ENCODE measurements at regions not wholly inside any gene's neighbourhood (a gene's known extent, or its start where the extent isn't known, plus 50 kb on each side); places are given as distances from the start of the nearest gene placed in this dataset.
"Not testable (repeated sequence)": the region's sequence is repeated elsewhere in the genome, so short reads cannot be mapped to it uniquely, and the experiment has no call there.

DNA sequence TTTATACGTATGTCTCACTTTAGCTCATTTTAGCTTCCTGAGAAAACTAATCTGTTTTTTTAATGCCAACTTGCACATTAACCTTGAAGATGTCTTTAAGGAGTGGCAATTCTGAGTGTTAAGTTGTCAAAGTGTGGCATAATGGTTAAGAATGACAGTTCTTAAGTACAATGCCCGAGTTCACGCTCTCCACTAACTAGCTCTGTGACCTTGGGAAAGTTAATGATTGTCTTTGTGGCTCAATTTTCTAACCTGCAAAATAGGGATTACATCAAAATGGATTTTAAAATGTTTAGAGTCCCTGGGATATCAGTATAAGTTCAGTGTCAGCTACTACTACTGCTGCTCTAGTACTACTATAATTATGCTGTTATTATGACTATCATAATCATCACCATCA is 409.7 kb downstream of the SOCS6 start:
- DNase-seq (ENCODE audit: low spot score in 2 of 2) = no peak
- Histone ChIP-seq H3K36me3 (no peaks in the 10 kb centered on the region), H3K27ac (no peak overlapping the region), H3K4me1 (no peaks in the 10 kb centered on the region), H3K4me3 (no peak overlapping the region), H3K9me3 (no peaks in the 10 kb centered on the region), H3K27me3 (no peaks in the 10 kb centered on the region)
- TF ChIP-seq EP300 (IDR thresholded peaks at IDR 0.05) = no peak
- no peak for TF ChIP-seq CTCF (IDR thresholded peaks at IDR 0.05)
- no peak for TF ChIP-seq POLR2A (IDR thresholded peaks at IDR 0.05)
- 81 to 90% methylated on average over 3 of the region's 3 CpGs for WGBS, 2 donors

DNA sequence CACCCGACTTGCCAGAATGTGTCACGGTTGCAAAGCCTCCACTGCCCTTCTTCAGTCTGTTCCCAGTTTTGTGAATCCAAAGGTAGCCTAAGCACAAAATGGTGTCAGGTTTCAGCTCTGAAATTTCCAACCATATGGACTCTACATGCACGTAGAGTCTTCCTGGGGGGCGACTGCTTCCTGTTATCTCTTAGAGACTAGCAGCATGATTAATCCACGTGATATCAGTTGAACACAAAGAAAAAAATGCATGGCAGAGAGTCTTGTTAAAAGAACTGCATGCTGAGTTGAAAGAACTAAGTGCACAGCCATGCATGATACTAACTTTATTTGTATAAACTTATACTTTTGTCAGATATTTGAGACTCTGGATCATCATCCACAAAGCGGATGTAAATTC is 404.4 kb downstream of the SOCS6 start:
- no peaks in the 10 kb centered on the region for H3K9me3 ChIP-seq
- H3K27ac ChIP-seq = no peak overlapping the region
- no peaks in the 10 kb centered on the region for H3K4me1 ChIP-seq
- no peak for DNase-seq (ENCODE audit: low spot score in 2 of 2)
- no peaks in the 10 kb centered on the region for H3K27me3 ChIP-seq
- WGBS, 2 donors = 52% methylated on average over 6 of the region's 6 CpGs
- TF ChIP-seq POLR2A (IDR thresholded peaks at IDR 0.05) (no peak), EP300 (IDR thresholded peaks at IDR 0.05) (no peak), CTCF (IDR thresholded peaks at IDR 0.05) (no peak)
- no peak overlapping the region for H3K4me3 ChIP-seq
- no peaks in the 10 kb centered on the region for H3K36me3 ChIP-seq

GRCh38 chr18:70689765-70690164 is 400.9 kb downstream of the SOCS6 start:
- 86 to 90% methylated on average over 5 of the region's 5 CpGs for WGBS, 2 donors
- H3K4me3 ChIP-seq = not testable (repeated sequence)

DNA sequence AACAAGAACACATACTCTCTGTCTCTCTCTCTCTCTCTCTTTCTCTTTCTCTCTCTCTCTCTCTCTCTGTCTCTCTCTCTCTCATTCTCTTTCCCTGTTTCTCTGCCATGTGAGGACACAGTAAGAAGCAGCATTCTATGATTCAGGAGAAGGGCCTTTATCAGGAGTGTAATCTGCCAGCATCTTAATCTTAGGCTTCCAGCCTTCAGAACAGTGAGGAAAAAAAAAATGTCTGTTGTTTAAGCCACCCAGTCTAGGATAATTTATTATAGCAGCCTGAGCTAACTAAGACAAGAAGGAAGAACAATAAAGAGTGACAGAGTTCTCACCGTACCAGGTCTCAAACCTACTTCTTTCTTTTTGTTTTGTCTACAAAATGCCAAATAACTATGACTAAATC is 399.4 kb downstream of the SOCS6 start:
- no peak for DNase-seq (ENCODE audit: low spot score in 2 of 2)
- no peak for TF ChIP-seq EP300 (IDR thresholded peaks at IDR 0.05)
- TF ChIP-seq CTCF (IDR thresholded peaks at IDR 0.05) = no peak
- TF ChIP-seq POLR2A (IDR thresholded peaks at IDR 0.05) = no peak
- no peaks in the 10 kb centered on the region for H3K9me3 ChIP-seq
- H3K27me3 ChIP-seq = no peaks in the 10 kb centered on the region
- H3K4me3 ChIP-seq = no peak overlapping the region
- WGBS, 2 donors = 25 to 33% methylated on average over 1 of the region's 1 CpG
- no peaks in the 10 kb centered on the region for H3K4me1 ChIP-seq
- H3K27ac ChIP-seq = no peak overlapping the region
- no peaks in the 10 kb centered on the region for H3K36me3 ChIP-seq

More at GRCh38 chr18:70689765-70690164, 400.9 kb downstream of the SOCS6 start:
- not testable (repeated sequence) for H3K36me3 ChIP-seq; DNase-seq (ENCODE audit: low spot score in 2 of 2); H3K9me3 ChIP-seq; H3K27ac ChIP-seq; H3K4me1 ChIP-seq; H3K27me3 ChIP-seq

DNA sequence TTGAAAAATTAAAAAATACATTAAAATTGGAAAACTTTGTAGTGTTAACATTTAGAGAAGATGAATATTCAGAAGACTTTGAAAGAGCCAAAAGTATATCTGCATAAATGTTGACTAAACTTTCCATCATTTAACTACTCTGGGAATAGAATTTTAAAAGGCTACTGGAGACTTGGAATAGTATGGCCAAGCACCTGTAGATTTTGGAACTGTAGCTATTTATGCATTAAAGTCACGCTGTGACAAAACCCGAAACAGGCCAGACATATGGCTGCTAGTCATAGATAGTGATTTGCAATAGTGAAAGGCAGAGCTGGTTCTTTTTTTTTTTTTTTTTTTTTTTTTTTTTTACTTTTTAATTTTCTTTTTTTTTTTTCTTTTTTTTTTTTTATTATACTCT is 396.0 kb downstream of the SOCS6 start:
- WGBS, 2 donors = 94 to 100% methylated on average over 2 of the region's 2 CpGs
- Histone ChIP-seq H3K27me3 (no peaks in the 10 kb centered on the region), H3K4me1 (no peaks in the 10 kb centered on the region), H3K9me3 (no peaks in the 10 kb centered on the region), H3K4me3 (no peak overlapping the region), H3K36me3 (no peaks in the 10 kb centered on the region), H3K27ac (no peak overlapping the region)
- DNase-seq (ENCODE audit: low spot score in 2 of 2) = no peak
- no peak for TF ChIP-seq EP300 (IDR thresholded peaks at IDR 0.05)
- TF ChIP-seq POLR2A (IDR thresholded peaks at IDR 0.05) = no peak
- no peak for TF ChIP-seq CTCF (IDR thresholded peaks at IDR 0.05)

GRCh38 chr18:70683263-70683662 is 394.4 kb downstream of the SOCS6 start:
- WGBS, 2 donors = 73 to 78% methylated on average over 5 of the region's 5 CpGs
- H3K36me3 ChIP-seq = no peaks in the 10 kb centered on the region
- DNase-seq (ENCODE audit: low spot score in 2 of 2) = no peak
- H3K9me3 ChIP-seq = no peaks in the 10 kb centered on the region
- no peak overlapping the region for H3K27ac ChIP-seq
- TF ChIP-seq EP300 (IDR thresholded peaks at IDR 0.05) (no peak), POLR2A (IDR thresholded peaks at IDR 0.05) (no peak), CTCF (IDR thresholded peaks at IDR 0.05) (no peak)
- no peak overlapping the region for H3K4me3 ChIP-seq
- no peaks in the 10 kb centered on the region for H3K27me3 ChIP-seq
- H3K4me1 ChIP-seq = no peaks in the 10 kb centered on the region

Data from tibial nerve (tissue), 4 donors.